Calu3 (cell line): ENCODE measurements at regions not wholly inside any gene's neighbourhood (a gene's known extent, or its start where the extent isn't known, plus 50 kb on each side); places are given as distances from the start of the nearest gene placed in this dataset.

Experiments used
- BruUV-seq: library from RNA; stranded (reverse); fragments of 400-500 nt; replicated peaks from 2 replicates; lab custom pipeline; 2021; lab: Mats Ljungman, UMichigan
- CTCF ChIA-PET: fragments of 300-600 bp; sonication (Branson Sonifier 250); formaldehyde crosslinking; loops from one replicate; lab custom pipeline; 2022; ENCODE audit warnings: antibody characterized with exemption; lab: Charles Lee
- DNase-seq: peaks from one replicate; pipeline ENCODE4 v3.0.0; 2022
- H3K27ac Mint-ChIP-seq: one replicate; pipeline ENCODE4 v1.8.0; 2022; ENCODE audit warnings: mixed read lengths; ENCODE audit not compliant: unreplicated experiment
- H3K27me3 Mint-ChIP-seq: one replicate; pipeline ENCODE4 v1.8.0; 2022; ENCODE audit warnings: mixed read lengths; ENCODE audit not compliant: unreplicated experiment
- H3K36me3 Mint-ChIP-seq: one replicate; pipeline ENCODE4 v1.8.0; 2022; ENCODE audit warnings: mild to moderate bottlenecking, moderate library complexity, mixed read lengths; ENCODE audit not compliant: insufficient read depth, unreplicated experiment
- H3K4me1 Mint-ChIP-seq: one replicate; pipeline ENCODE4 v1.8.0; 2022; ENCODE audit warnings: mild to moderate bottlenecking, low read depth, mixed read lengths; ENCODE audit not compliant: unreplicated experiment
- H3K4me3 Mint-ChIP-seq: one replicate; pipeline ENCODE4 v1.8.0; 2022; ENCODE audit warnings: mild to moderate bottlenecking, low read depth, moderate library complexity, mixed read lengths; ENCODE audit not compliant: unreplicated experiment
- H3K9me3 Mint-ChIP-seq: one replicate; pipeline ENCODE4 v1.8.0; 2022; ENCODE audit warnings: low read depth, mixed read lengths; ENCODE audit not compliant: unreplicated experiment
- CTCF ChIP-seq: fragments of 200-600 bp; IDR thresholded peaks from one replicate; pipeline ENCODE4 v1.8.0; 2022; ENCODE audit warnings: antibody characterized with exemption; ENCODE audit not compliant: unreplicated experiment
- intact Hi-C: fragments of 100-400 bp; cut with micrococcal nuclease; formaldehyde crosslinking; loops from one replicate; pipeline ENCODE4 v1.10.0; 2022; ENCODE audit not compliant: unreplicated experiment

GRCh38 chr2:145652036-145652435, 1132.1 kb upstream of the ZEB2 start:
- Mint-ChIP-seq H3K27me3 (no peaks in the 10 kb centered on the region), H3K9me3 (no peaks in the 10 kb centered on the region), H3K36me3 (no peaks in the 10 kb centered on the region), H3K4me3 (no peak overlapping the region), H3K27ac (no peak overlapping the region), H3K4me1 (no peaks in the 10 kb centered on the region)
- DNase-seq = no peak
- intact Hi-C loops = no loop called here
- BruUV-seq = no TSS peak
- CTCF ChIA-PET = no interaction called here
- no peak for TF ChIP-seq CTCF

- BruUV-seq = no TSS peak
- Mint-ChIP-seq H3K27ac (no peak overlapping the region), H3K27me3 (no peaks in the 10 kb centered on the region), H3K36me3 (no peaks in the 10 kb centered on the region), H3K4me1 (no peaks in the 10 kb centered on the region), H3K9me3 (no peaks in the 10 kb centered on the region), H3K4me3 (no peak overlapping the region)
- intact Hi-C loops = no loop called here
- DNase-seq = no peak
- CTCF ChIA-PET = no interaction called here
- no peak for TF ChIP-seq CTCF
Observed at GRCh38 chr2:145650226-145650625, 1130.3 kb upstream of the ZEB2 start.

- TF ChIP-seq CTCF = no peak
- no peaks in the 10 kb centered on the region for H3K4me1 Mint-ChIP-seq
- H3K36me3 Mint-ChIP-seq = no peaks in the 10 kb centered on the region
- H3K9me3 Mint-ChIP-seq = no peaks in the 10 kb centered on the region
- intact Hi-C loops = no loop called here
- H3K27me3 Mint-ChIP-seq = no peaks in the 10 kb centered on the region
- DNase-seq = no peak
- no peak overlapping the region for H3K27ac Mint-ChIP-seq
- no peak overlapping the region for H3K4me3 Mint-ChIP-seq
- BruUV-seq = no TSS peak
- CTCF ChIA-PET = no interaction called here
Observed at GRCh38 chr2:145649061-145649460, 1129.1 kb upstream of the ZEB2 start.

- Mint-ChIP-seq H3K4me3 (no peak overlapping the region), H3K4me1 (no peaks in the 10 kb centered on the region), H3K36me3 (no peaks in the 10 kb centered on the region), H3K9me3 (no peaks in the 10 kb centered on the region), H3K27me3 (no peaks in the 10 kb centered on the region), H3K27ac (no peak overlapping the region)
- BruUV-seq = no TSS peak
- TF ChIP-seq CTCF = no peak
- CTCF ChIA-PET = no interaction called here
- no peak for DNase-seq
- intact Hi-C loops = no loop called here
Observed at GRCh38 chr2:145644820-145645302, 1124.9 kb upstream of the ZEB2 start.
